ENCODE measurements at regions not wholly inside any gene's neighbourhood (a gene's known extent, or its start where the extent isn't known, plus 50 kb on each side); places are given as distances from the start of the nearest gene placed in this dataset.

- 92% methylated on average over 3 of the region's 7 CpGs for WGBS (ENCODE audit: insufficient coverage)
- no peaks in the 10 kb centered on the region for H3K4me1 ChIP-seq (ENCODE audit: control insufficient read depth in 1 of 2, insufficient read depth in 2 of 2, low read length in 2 of 2)
- no peak overlapping the region for H3K4me3 Mint-ChIP-seq
- peak; percentile 49 to 65 (median 61) for DNase-seq
- no peaks in the 10 kb centered on the region for H3K9me3 ChIP-seq (replicated peaks in 1 of 2; ENCODE audit: control insufficient read depth in 1 of 2, insufficient read depth in 1 of 2, low read length in 2 of 2)
- H3K4me1 Mint-ChIP-seq: no peaks in the 10 kb centered on the region
- peak; percentile 90 for TF ChIP-seq CTCF (IDR thresholded peaks at IDR 0.05)
- no peak overlapping the region for H3K27ac ChIP-seq (ENCODE audit: low read depth in 1 of 2, low read length in 2 of 2)
- peaks cover 5 to 6% of the 10 kb centered on the region in 2 donors for H3K27me3 ChIP-seq (ENCODE audit: control insufficient read depth in 2 of 2, insufficient read depth in 2 of 2, low read length in 2 of 2)
- no peak overlapping the region for H3K9ac ChIP-seq (ENCODE audit: insufficient read depth, low read length, poor library complexity, severe bottlenecking)
- no peaks in the 10 kb centered on the region for H3K36me3 Mint-ChIP-seq
- H3K4me2 ChIP-seq (replicated peaks; ENCODE audit: extremely low read depth, low read length, poor library complexity, severe bottlenecking): no peak overlapping the region
- H3K79me2 ChIP-seq (ENCODE audit: insufficient read depth, low read length): no peaks in the 10 kb centered on the region
- intact Hi-C loops (cut with micrococcal nuclease): loop anchor here (5.0 kb wide), 2 partner anchors 532 to 802 kb away; no protein-coding TSS in a partner anchor
- H4K20me1 ChIP-seq (ENCODE audit: insufficient read depth, low read length): no peaks in the 10 kb centered on the region
- no peak overlapping the region for H2AFZ ChIP-seq (ENCODE audit: insufficient read depth, low read depth, low read length, poor library complexity, severe bottlenecking)
- no peaks in the 10 kb centered on the region for H3K36me3 ChIP-seq (replicated peaks in 1 of 2; ENCODE audit: control insufficient read depth in 1 of 2, insufficient read depth in 2 of 2, low read length in 2 of 2)
- no peak overlapping the region for H3K4me3 ChIP-seq (replicated peaks in 1 of 3; ENCODE audit: low read depth in 2 of 3, low read length in 3 of 3)
- H3K27ac Mint-ChIP-seq: no peak overlapping the region
- H3K27me3 Mint-ChIP-seq (ENCODE audit: low read depth in 3 of 3): peaks cover 1 to 14% (median 2%) of the 10 kb centered on the region in 3 donors
- H3K9me3 Mint-ChIP-seq: no peaks in the 10 kb centered on the region
Observed at GRCh38 chr20:40160097-40160550, 528.9 kb downstream of the MAFB start.

DNA sequence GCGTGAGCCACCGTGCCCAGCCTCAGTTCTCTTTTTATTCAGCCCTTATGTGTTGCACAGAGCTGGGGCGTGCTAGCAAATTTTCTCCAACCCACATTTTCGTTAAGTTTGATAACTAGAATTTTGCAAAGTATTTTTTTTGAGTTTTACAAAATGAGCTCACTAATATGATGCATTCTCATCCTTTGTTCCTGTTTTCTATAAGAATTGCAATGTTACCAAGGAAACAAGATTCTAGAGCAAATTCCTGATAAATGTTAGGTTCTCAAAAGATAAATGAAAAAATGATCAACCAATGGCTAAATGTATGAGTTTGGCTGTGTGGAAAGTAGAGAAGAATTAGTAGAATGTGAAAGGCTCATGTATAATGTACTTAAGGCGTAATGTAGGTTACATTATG lies 529.8 kb downstream of the MAFB start:
- WGBS (ENCODE audit: insufficient coverage): 100% methylated on average over 2 of the region's 5 CpGs
- no peaks in the 10 kb centered on the region for H3K36me3 Mint-ChIP-seq
- Histone ChIP-seq H3K27me3 (ENCODE audit: control insufficient read depth in 2 of 2, insufficient read depth in 2 of 2, low read length in 2 of 2) (peaks cover 3 to 6% of the 10 kb centered on the region in 2 donors), H2AFZ (ENCODE audit: insufficient read depth, low read depth, low read length, poor library complexity, severe bottlenecking) (no peak overlapping the region), H3K9me3 (replicated peaks in 1 of 2; ENCODE audit: control insufficient read depth in 1 of 2, insufficient read depth in 1 of 2, low read length in 2 of 2) (no peaks in the 10 kb centered on the region), H3K79me2 (ENCODE audit: insufficient read depth, low read length) (no peaks in the 10 kb centered on the region), H4K20me1 (ENCODE audit: insufficient read depth, low read length) (no peaks in the 10 kb centered on the region), H3K27ac (ENCODE audit: low read depth in 1 of 2, low read length in 2 of 2) (no peak overlapping the region), H3K9ac (ENCODE audit: insufficient read depth, low read length, poor library complexity, severe bottlenecking) (no peak overlapping the region), H3K4me3 (replicated peaks in 1 of 3; ENCODE audit: low read depth in 2 of 3, low read length in 3 of 3) (no peak overlapping the region), H3K36me3 (replicated peaks in 1 of 2; ENCODE audit: control insufficient read depth in 1 of 2, insufficient read depth in 2 of 2, low read length in 2 of 2) (no peaks in the 10 kb centered on the region), H3K4me1 (ENCODE audit: control insufficient read depth in 1 of 2, insufficient read depth in 2 of 2, low read length in 2 of 2) (no peaks in the 10 kb centered on the region), H3K4me2 (replicated peaks; ENCODE audit: extremely low read depth, low read length, poor library complexity, severe bottlenecking) (no peak overlapping the region)
- H3K4me1 Mint-ChIP-seq: peaks cover 2% of the 10 kb centered on the region
- peaks cover under 1 to 13% (median 1%) of the 10 kb centered on the region in 3 donors for H3K27me3 Mint-ChIP-seq (ENCODE audit: low read depth in 3 of 3)
- H3K9me3 Mint-ChIP-seq: no peaks in the 10 kb centered on the region
- no peak for TF ChIP-seq CTCF (IDR thresholded peaks at IDR 0.05)
- no peak overlapping the region for H3K27ac Mint-ChIP-seq
- DNase-seq: no peak
- no peak overlapping the region for H3K4me3 Mint-ChIP-seq
- intact Hi-C loops (cut with micrococcal nuclease): loop anchor here (2.0 to 10.0 kb wide), 3 partner anchors 532 to 806 kb away; no protein-coding TSS in a partner anchor
